Transverse colon (tissue), 4 donors: ENCODE measurements at regions not wholly inside any gene's neighbourhood (a gene's known extent, or its start where the extent isn't known, plus 50 kb on each side); places are given as distances from the start of the nearest gene placed in this dataset.
"Not testable (repeated sequence)": the region's sequence is repeated elsewhere in the genome, so short reads cannot be mapped to it uniquely, and the experiment has no call there.

Source experiments
- DNase-seq: peaks from one replicate; pipeline ENCODE4 v3.0.0-alpha.2; 2019
- H3K27ac ChIP-seq, 4 donors: fragments of 200-600 bp; sonication (generic); 2 replicates each; pipeline ENCODE4 v1.5.1; 2016 to 2018; ENCODE audit warnings: inconsistent platforms in 4 of 4
- H3K27me3 ChIP-seq: fragments of 200-600 bp; sonication (generic); 2 replicates; pipeline ENCODE4 v1.5.1; 2017; ENCODE audit warnings: inconsistent platforms
- H3K36me3 ChIP-seq, 4 donors: fragments of 200-600 bp; sonication (generic); 2 replicates each; pipeline ENCODE4 v1.5.1; 2017 to 2019; ENCODE audit warnings: inconsistent platforms in 4 of 4
- H3K4me1 ChIP-seq, 4 donors: fragments of 200-600 bp; sonication (generic); 2 replicates each; pipeline ENCODE4 v1.5.1; 2017 to 2020; ENCODE audit warnings: inconsistent platforms in 4 of 4
- H3K4me3 ChIP-seq, 4 donors: fragments of 200-600 bp; sonication (generic); 1 replicate in 1 of 4; 2 replicates in 3 of 4; pipeline versions ENCODE4 v1.5.1 to v1.6.1; 2017 to 2019; ENCODE audit warnings: inconsistent platforms in 4 of 4
- H3K9me3 ChIP-seq, 2 donors: fragments of 200-600 bp; sonication (generic); 2 replicates each; pipeline ENCODE4 v1.5.1; 2017 to 2019; ENCODE audit warnings: inconsistent platforms in 2 of 2
- EP300 ChIP-seq: sonication (generic); formaldehyde crosslinking; IDR thresholded peaks from one replicate; pipeline ENCODE4 v1.6.1; 2017; ENCODE audit warnings: antibody characterized with exemption, low read depth
- POLR2A ChIP-seq: fragments of 450-650 bp; IDR thresholded peaks from one replicate; pipeline ENCODE4 v1.6.1; 2016; ENCODE audit warnings: antibody characterized with exemption, mild to moderate bottlenecking, moderate library complexity
- POLR2AphosphoS5 ChIP-seq, 3 donors: sonication (generic); formaldehyde crosslinking; IDR thresholded peaks; one replicate each; pipeline ENCODE4 v1.6.1; 2016; ENCODE audit warnings: antibody characterized with exemption in 3 of 3
- WGBS, 2 donors: methylation state at CpG; one replicate each; pipeline ENCODE4 v1.1.5; 2018; ENCODE audit warnings: low coverage in 1 of 2; 5-methylcytosine and 5-hydroxymethylcytosine counted together
- in situ Hi-C, 4 donors: fragments of 200-750 bp; cut with MboI; loops; one replicate each; pipeline versions ENCODE4 v1.15.0 to v1.15.1; 2017; ENCODE audit warnings: low sequenced_read_pairs in 3 of 4, low pct_ligation_motif_present in 1 of 4, low pct_unique_long_range_greater_than_20kb in 1 of 4
- intact Hi-C: fragments of 100-400 bp; cut with DNase I; formaldehyde crosslinking; loops from one replicate; pipeline ENCODE4 v1.15.1; 2023; ENCODE audit warnings: low total_unique reads
- TF ChIP-seq, protein P1 (sequence below), 5 experiments: fragments of 200-600 bp in 3 of 5; fragments of 450-650 bp in 2 of 5; sonication (generic) in 3 of 5; IDR thresholded peaks; 1 replicate in 2 of 5; 2 replicates in 3 of 5; pipeline ENCODE4 v1.5.1; 2016 to 2017; ENCODE audit warnings: antibody characterized with exemption in 5 of 5, inconsistent platforms in 3 of 5, mild to moderate bottlenecking in 2 of 5, moderate library complexity in 1 of 5

DNA sequence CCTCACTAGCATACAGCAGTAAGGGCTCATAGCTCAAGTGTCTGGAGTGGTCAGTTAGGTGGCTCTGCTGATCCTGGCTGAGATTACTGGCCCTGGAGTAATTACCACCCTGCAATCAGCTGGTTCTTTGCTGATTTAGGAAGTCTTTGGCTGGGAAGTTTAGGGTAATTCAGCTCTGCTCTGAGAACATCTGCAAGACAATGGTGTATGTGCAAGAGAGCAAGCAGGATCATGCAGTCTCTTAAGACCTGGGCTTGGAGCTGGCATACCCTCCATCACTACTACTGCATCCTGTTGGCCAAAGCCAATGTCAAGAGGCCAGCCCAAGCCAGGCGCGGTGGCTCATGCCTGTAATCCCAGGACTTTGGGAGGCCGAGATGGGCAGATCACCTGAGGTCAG is 159.0 kb downstream of the NDUFA12 start:
- intact Hi-C loops: no loop called here
- no peak for TF ChIP-seq POLR2A
- TF ChIP-seq, protein P1, sequence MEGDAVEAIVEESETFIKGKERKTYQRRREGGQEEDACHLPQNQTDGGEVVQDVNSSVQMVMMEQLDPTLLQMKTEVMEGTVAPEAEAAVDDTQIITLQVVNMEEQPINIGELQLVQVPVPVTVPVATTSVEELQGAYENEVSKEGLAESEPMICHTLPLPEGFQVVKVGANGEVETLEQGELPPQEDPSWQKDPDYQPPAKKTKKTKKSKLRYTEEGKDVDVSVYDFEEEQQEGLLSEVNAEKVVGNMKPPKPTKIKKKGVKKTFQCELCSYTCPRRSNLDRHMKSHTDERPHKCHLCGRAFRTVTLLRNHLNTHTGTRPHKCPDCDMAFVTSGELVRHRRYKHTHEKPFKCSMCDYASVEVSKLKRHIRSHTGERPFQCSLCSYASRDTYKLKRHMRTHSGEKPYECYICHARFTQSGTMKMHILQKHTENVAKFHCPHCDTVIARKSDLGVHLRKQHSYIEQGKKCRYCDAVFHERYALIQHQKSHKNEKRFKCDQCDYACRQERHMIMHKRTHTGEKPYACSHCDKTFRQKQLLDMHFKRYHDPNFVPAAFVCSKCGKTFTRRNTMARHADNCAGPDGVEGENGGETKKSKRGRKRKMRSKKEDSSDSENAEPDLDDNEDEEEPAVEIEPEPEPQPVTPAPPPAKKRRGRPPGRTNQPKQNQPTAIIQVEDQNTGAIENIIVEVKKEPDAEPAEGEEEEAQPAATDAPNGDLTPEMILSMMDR (IDR thresholded peaks at IDR 0.05): no peak
- TF ChIP-seq EP300: no peak
- no peak for TF ChIP-seq POLR2AphosphoS5 (IDR thresholded peaks at IDR 0.05)

DNA sequence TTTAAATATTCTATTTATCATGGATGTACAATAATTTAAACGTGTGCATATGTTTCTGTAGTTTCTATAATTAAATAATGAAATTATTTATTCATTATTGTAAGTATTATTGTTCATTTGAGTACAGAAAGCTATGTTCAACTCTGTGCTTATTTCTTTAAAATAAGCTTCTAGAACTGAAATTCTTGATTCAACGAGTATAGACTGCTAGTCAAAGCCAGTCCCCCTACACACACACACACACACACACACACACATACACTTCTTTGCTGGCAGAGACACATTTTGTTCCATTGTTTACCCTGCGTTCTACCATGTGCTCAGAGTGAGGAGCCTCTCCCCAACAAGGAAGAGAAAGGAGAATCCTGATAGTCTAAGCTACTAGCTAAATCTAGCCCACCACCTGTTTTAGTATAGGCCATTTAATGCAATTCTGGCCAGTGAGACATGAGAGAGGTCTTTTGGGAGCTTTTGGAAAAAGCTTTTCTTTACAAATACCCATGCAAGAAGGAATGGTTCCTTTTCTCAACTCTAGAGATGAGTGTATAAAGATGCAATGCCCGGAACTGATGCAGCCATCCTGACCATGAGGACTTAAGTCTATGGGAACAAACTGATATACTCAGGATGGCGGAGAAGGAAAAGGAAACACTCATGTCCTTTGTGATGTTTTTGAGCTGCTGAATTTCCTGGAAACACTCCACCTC is 161.4 kb downstream of the NDUFA12 start:
- in situ Hi-C loops: no loop called here
- Histone ChIP-seq H3K36me3 (no peaks in the 10 kb centered on the region), H3K4me1 (no peaks in the 10 kb centered on the region), H3K4me3 (no peak overlapping the region), H3K27me3 (no peaks in the 10 kb centered on the region), H3K27ac (no peak overlapping the region), H3K9me3 (no peaks in the 10 kb centered on the region)
- DNase-seq: no peak
- TF ChIP-seq, protein P1 (IDR thresholded peaks at IDR 0.05): no peak
- no peak for TF ChIP-seq EP300
- TF ChIP-seq POLR2A: no peak
- no peak for TF ChIP-seq POLR2AphosphoS5 (IDR thresholded peaks at IDR 0.05)
- 58 to 71% methylated on average over 2 to 5 of the region's 5 CpGs for WGBS, 2 donors
- intact Hi-C loops: no loop called here

More for the DNA sequence above, 159.0 kb downstream of the NDUFA12 start:
- DNase-seq: no peak
- in situ Hi-C loops: no loop called here
- Histone ChIP-seq H3K36me3 (no peaks in the 10 kb centered on the region), H3K4me1 (no peaks in the 10 kb centered on the region), H3K9me3 (no peaks in the 10 kb centered on the region), H3K4me3 (no peak overlapping the region), H3K27ac (no peak overlapping the region), H3K27me3 (no peaks in the 10 kb centered on the region)
- 100% methylated on average over 3 of the region's 3 CpGs; no CpG with 5 or more reads in 1 of the 2 donors for WGBS, 2 donors

DNA sequence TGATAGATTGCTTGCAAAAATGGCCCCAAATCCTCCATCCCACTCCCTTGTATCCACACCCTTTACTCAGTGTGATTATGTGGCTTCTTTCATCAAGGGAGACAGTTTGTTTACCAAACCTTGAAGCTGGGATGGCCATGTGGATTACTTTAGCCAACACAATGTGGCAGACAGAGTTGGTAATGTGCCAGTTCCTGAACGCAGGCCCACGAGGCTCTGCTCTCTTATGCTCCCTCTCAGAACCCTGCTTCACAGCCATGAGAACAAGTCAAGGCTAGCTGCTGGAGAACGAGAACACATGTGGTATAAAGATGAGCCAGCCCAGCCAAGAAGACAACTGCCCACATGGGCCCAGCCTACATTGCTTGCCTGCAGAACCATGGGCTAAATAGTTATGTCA is 162.3 kb downstream of the NDUFA12 start:
- WGBS, 2 donors: 20 to 68% methylated on average over 2 to 3 of the region's 3 CpGs
- no peaks in the 10 kb centered on the region for H3K4me1 ChIP-seq
- in situ Hi-C loops (no loop called here), intact Hi-C loops (no loop called here)
- TF ChIP-seq POLR2A: no peak
- peak in 1 of 3 donors; percentile 18 for TF ChIP-seq POLR2AphosphoS5 (IDR thresholded peaks at IDR 0.05)
- TF ChIP-seq, protein P1 (IDR thresholded peaks at IDR 0.05): no peak
- no peaks in the 10 kb centered on the region for H3K27me3 ChIP-seq
- H3K9me3 ChIP-seq: no peaks in the 10 kb centered on the region
- DNase-seq: no peak
- H3K27ac ChIP-seq: no peak overlapping the region
- no peaks in the 10 kb centered on the region for H3K36me3 ChIP-seq
- no peak overlapping the region for H3K4me3 ChIP-seq

DNA sequence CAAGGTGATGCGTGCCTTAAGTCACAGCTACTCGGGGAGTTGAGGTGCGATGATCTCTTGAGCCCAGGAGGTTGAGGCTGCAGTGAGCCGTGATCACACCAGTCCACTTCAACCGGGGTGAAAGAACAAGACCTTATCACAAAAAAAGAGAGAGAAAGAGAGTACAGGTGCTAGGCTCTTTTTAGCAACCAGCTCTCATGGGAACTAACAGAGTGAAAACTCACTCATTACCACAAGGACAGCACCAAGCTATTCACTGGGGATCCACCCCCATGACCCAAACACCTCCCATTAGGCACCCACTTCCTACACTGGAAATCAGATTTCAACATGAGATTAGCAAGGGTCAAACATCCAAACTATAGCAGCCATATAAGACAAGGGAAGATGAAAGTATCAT is 164.2 kb downstream of the NDUFA12 start:
- Histone ChIP-seq H3K27ac (no peak overlapping the region), H3K9me3 (no peaks in the 10 kb centered on the region), H3K4me3 (no peak overlapping the region), H3K4me1 (no peaks in the 10 kb centered on the region), H3K27me3 (no peaks in the 10 kb centered on the region), H3K36me3 (no peaks in the 10 kb centered on the region)
- 83% methylated on average over 5 of the region's 5 CpGs; no CpG with 5 or more reads in 1 of the 2 donors for WGBS, 2 donors
- in situ Hi-C loops: no loop called here
- no peak for DNase-seq
- TF ChIP-seq POLR2A (no peak), EP300 (no peak), POLR2AphosphoS5 (IDR thresholded peaks at IDR 0.05) (no peak)
- TF ChIP-seq, protein P1 (IDR thresholded peaks at IDR 0.05): no peak
- intact Hi-C loops: no loop called here

DNA sequence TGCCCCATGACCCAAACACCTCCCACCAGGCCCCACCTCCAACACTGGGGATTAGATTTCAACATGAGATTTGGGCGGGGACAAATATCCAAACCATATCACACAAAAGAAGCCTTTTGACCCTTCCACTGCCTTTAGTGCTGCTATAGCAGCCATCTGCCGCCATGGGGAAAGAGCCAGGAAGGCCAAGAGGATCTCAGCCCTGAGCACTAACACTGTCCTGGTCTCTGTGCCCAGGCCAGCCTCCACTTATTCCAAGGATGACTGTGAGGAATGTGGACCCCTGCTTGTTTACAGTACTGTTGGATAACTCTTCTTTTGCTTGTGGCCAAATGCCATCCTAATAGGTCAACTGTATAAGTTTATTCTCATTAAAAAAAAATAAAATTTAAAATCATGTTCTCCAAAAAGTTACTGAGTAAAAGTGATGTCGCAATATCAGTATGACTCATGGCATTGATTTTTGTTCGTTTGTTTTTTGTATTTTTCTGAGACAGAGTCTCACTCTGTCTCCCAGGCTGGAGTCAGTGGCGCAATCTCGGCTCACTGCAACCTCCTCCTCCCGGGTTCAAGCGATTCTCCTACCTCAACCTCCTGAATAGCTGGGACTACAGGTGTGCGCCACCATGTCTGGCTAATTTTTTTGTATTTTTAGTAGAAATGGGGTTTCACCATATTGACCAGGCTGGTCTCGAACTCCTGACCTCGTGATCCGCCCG is 166.4 kb downstream of the NDUFA12 start:
- 63 to 85% methylated on average over 7 to 13 of the region's 13 CpGs for WGBS, 2 donors

More for the DNA sequence above, 166.4 kb downstream of the NDUFA12 start:
- DNase-seq, H3K4me1 ChIP-seq, intact Hi-C loops, H3K27ac ChIP-seq, in situ Hi-C loops, H3K27me3 ChIP-seq, H3K4me3 ChIP-seq, H3K36me3 ChIP-seq, H3K9me3 ChIP-seq: not testable (repeated sequence)
